CD4-positive, alpha-beta T cell (primary cell): ENCODE measurements at regions not wholly inside any gene's neighbourhood (a gene's known extent, or its start where the extent isn't known, plus 50 kb on each side); places are given as distances from the start of the nearest gene placed in this dataset.

Experiments
- ATAC-seq: fragments of 200-7000 bp; cut with Tn5 transposase; one replicate; pipeline ENCODE4 v1.10.0; 2022; ENCODE audit warnings: mild to moderate bottlenecking; ENCODE audit not compliant: poor library complexity
- CTCF ChIA-PET: fragments of 350-600 bp; sonication (Branson Sonifier 250); formaldehyde crosslinking; loops from one replicate; lab custom pipeline; 2021; ENCODE audit warnings: antibody characterized with exemption, inconsistent platforms; lab: Charles Lee
- POLR2A ChIA-PET: fragments of 350-600 bp; sonication (Branson Sonifier 250); formaldehyde crosslinking; loops from one replicate; lab custom pipeline; 2021; ENCODE audit warnings: antibody characterized with exemption, inconsistent platforms; lab: Charles Lee
- DNase-seq, 14 experiments: peaks; one replicate each; pipeline ENCODE4 v3.0.0-alpha.2; 2013 to 2020; ENCODE audit warnings: mixed read lengths in 2 of 14
- H3K27ac ChIP-seq, 2 donors: one replicate each; pipeline versions ENCODE4 v1.5.1 to v1.7.0; 2013; ENCODE audit warnings: low read length in 2 of 2, low read depth in 1 of 2, mild to moderate bottlenecking in 1 of 2
- H3K27me3 ChIP-seq, 2 experiments: 1 replicate in 1 of 2; 2 replicates in 1 of 2; pipeline versions ENCODE4 v1.6.1 to v1.7.0; 2013; ENCODE audit warnings: low read length in 2 of 2, control low read depth in 1 of 2, mild to moderate bottlenecking in 1 of 2, moderate library complexity in 1 of 2; ENCODE audit not compliant: insufficient read depth in 2 of 2, control insufficient read depth in 1 of 2
- H3K36me3 ChIP-seq: one replicate; pipeline ENCODE4 v1.6.1; 2013; ENCODE audit warnings: low read length, control low read depth; ENCODE audit not compliant: insufficient read depth
- H3K4me1 ChIP-seq: one replicate; pipeline ENCODE4 v1.6.1; 2013; ENCODE audit warnings: low read length, control low read depth; ENCODE audit not compliant: insufficient read depth
- H3K4me3 ChIP-seq: one replicate; pipeline ENCODE4 v1.5.1; 2013; ENCODE audit warnings: mild to moderate bottlenecking, low read length, moderate library complexity
- H3K9me3 ChIP-seq, 2 experiments: 1 replicate in 1 of 2; 2 replicates in 1 of 2; pipeline versions ENCODE4 v1.6.1 to v1.7.0; 2013; ENCODE audit warnings: low read length in 2 of 2, mild to moderate bottlenecking in 2 of 2, control low read depth in 1 of 2, moderate library complexity in 1 of 2; ENCODE audit not compliant: control insufficient read depth in 1 of 2, insufficient read depth in 1 of 2
- H3K27ac Mint-ChIP-seq: one replicate; pipeline ENCODE4 v1.8.0; 2020; ENCODE audit warnings: mixed read lengths
- H3K27me3 Mint-ChIP-seq: one replicate; pipeline ENCODE4 v1.8.0; 2021; ENCODE audit warnings: mixed read lengths
- H3K36me3 Mint-ChIP-seq: one replicate; pipeline ENCODE4 v1.8.0; 2021; ENCODE audit warnings: low read depth, mixed read lengths
- H3K4me1 Mint-ChIP-seq: one replicate; pipeline ENCODE4 v1.8.0; 2021; ENCODE audit warnings: low read depth, mixed read lengths
- H3K4me3 Mint-ChIP-seq: one replicate; pipeline ENCODE4 v1.8.0; 2020; ENCODE audit warnings: mild to moderate bottlenecking, mixed read lengths
- H3K9me3 Mint-ChIP-seq: one replicate; pipeline ENCODE4 v1.8.0; 2020; ENCODE audit warnings: mixed read lengths
- CTCF ChIP-seq: fragments of 200-600 bp; IDR thresholded peaks from one replicate; pipeline ENCODE4 v1.8.0; 2022; ENCODE audit warnings: antibody characterized with exemption, mild to moderate bottlenecking
- intact Hi-C, 2 experiments: fragments of 100-400 bp; cut with DNase I in 1 of 2; cut with micrococcal nuclease in 1 of 2; formaldehyde crosslinking; loops; one replicate each; pipeline versions ENCODE4 v1.15.1 to v1.9.0; 2023 to 2025; cut with DNase I, micrococcal nuclease

- Mint-ChIP-seq H3K4me1 (no peaks in the 10 kb centered on the region), H3K4me3 (no peak overlapping the region), H3K27ac (no peak overlapping the region), H3K27me3 (peaks cover 9% of the 10 kb centered on the region), H3K9me3 (no peaks in the 10 kb centered on the region), H3K36me3 (no peaks in the 10 kb centered on the region)
- intact Hi-C loops = no loop called here
- Histone ChIP-seq H3K4me3 (no peak overlapping the region), H3K4me1 (no peaks in the 10 kb centered on the region), H3K27ac (no peak overlapping the region), H3K9me3 (peaks cover 0 to 6% of the 10 kb centered on the region in 2 experiments), H3K36me3 (no peaks in the 10 kb centered on the region), H3K27me3 (peaks cover 0 to 4% of the 10 kb centered on the region in 2 experiments)
- no peak for TF ChIP-seq CTCF
- POLR2A ChIA-PET = no interaction called here
- CTCF ChIA-PET = no interaction called here
- DNase-seq (no peak), ATAC-seq (no peak)
These were observed 305.9 kb downstream of the FGFR2 start for GRCh38 chr10:121292321-121292720.

- Histone ChIP-seq H3K4me3 (no peak overlapping the region), H3K9me3 (peaks cover 0 to 6% of the 10 kb centered on the region in 2 experiments), H3K27me3 (peaks cover 0 to 4% of the 10 kb centered on the region in 2 experiments), H3K36me3 (no peaks in the 10 kb centered on the region), H3K4me1 (no peaks in the 10 kb centered on the region), H3K27ac (no peak overlapping the region)
- Mint-ChIP-seq H3K4me3 (no peak overlapping the region), H3K9me3 (no peaks in the 10 kb centered on the region), H3K27ac (no peak overlapping the region), H3K4me1 (no peaks in the 10 kb centered on the region), H3K27me3 (peaks cover 9% of the 10 kb centered on the region), H3K36me3 (no peaks in the 10 kb centered on the region)
- intact Hi-C loops = no loop called here
- DNase-seq (no peak), ATAC-seq (no peak)
- TF ChIP-seq CTCF = no peak
- ChIA-PET CTCF (no interaction called here), POLR2A (no interaction called here)
These were observed 305.1 kb downstream of the FGFR2 start for GRCh38 chr10:121293110-121293509.

GRCh38 chr10:121294630-121295029, 303.6 kb downstream of the FGFR2 start:
- ChIA-PET POLR2A (no interaction called here), CTCF (no interaction called here)
- H3K9me3 ChIP-seq = peaks cover 0 to 6% of the 10 kb centered on the region in 2 experiments
- H3K4me3 ChIP-seq = no peak overlapping the region
- Mint-ChIP-seq H3K9me3 (no peaks in the 10 kb centered on the region), H3K36me3 (no peaks in the 10 kb centered on the region), H3K27me3 (peaks cover 9% of the 10 kb centered on the region), H3K4me1 (no peaks in the 10 kb centered on the region), H3K4me3 (no peak overlapping the region), H3K27ac (no peak overlapping the region)
- no peaks in the 10 kb centered on the region for H3K36me3 ChIP-seq
- intact Hi-C loops = no loop called here
- no peaks in the 10 kb centered on the region for H3K4me1 ChIP-seq
- no peak overlapping the region for H3K27ac ChIP-seq
- no peak for DNase-seq
- no peak for ATAC-seq
- TF ChIP-seq CTCF = no peak
- peaks cover 0 to 4% of the 10 kb centered on the region in 2 experiments for H3K27me3 ChIP-seq
